ENCODE measurements at regions not wholly inside any gene's neighbourhood (a gene's known extent, or its start where the extent isn't known, plus 50 kb on each side); places are given as distances from the start of the nearest gene placed in this dataset.

DNA sequence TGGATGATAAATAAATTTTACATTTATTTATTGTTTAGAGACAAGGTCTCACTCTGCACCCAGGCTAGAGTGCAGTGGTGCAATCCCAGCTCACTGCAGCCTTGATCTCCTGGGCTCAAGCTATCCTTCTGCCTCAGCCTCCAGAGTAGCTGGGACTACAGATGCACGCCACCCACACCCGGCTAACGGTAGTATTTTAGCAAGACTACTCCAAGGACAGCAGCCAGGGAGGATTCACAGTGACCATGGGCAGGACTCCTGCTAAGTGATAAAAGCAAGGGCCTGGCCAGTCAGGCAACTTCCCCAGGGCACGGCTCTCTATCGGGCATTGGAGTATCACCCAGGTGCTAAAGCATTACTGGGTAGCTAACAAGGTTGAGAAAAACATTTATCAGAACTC is 55.4 kb downstream of the ARL6IP4 start:
- Mint-ChIP-seq H3K4me3 (no peak overlapping the region), H3K9me3 (no peaks in the 10 kb centered on the region), H3K27ac (no peak overlapping the region), H3K36me3 (ENCODE audit: low read depth) (no peaks in the 10 kb centered on the region), H3K27me3 (ENCODE audit: insufficient read depth, low read depth, poor library complexity) (peaks cover 3% of the 10 kb centered on the region), H3K4me1 (no peaks in the 10 kb centered on the region)
- TF ChIP-seq EZH2phosphoT487 (IDR thresholded peaks at IDR 0.05; ENCODE audit: unreplicated experiment) (no peak), CREB1 (CRISPR knock-in tag; IDR thresholded peaks at IDR 0.05; ENCODE audit: low read depth) (no peak), STAT1 (IDR thresholded peaks at IDR 0.05; ENCODE audit: unreplicated experiment) (no peak), ZNF331 (CRISPR knock-in tag; IDR thresholded peaks at IDR 0.05; ENCODE audit: low read depth) (no peak), JUNB (IDR thresholded peaks at IDR 0.05; ENCODE audit: unreplicated experiment) (no peak), POLR2AphosphoS5 (IDR thresholded peaks at IDR 0.05; ENCODE audit: low read depth) (no peak), ZNF462 (CRISPR knock-in tag; IDR thresholded peaks at IDR 0.05) (no peak), ZNF114 (CRISPR knock-in tag; IDR thresholded peaks at IDR 0.05) (no peak), NANOG (IDR thresholded peaks at IDR 0.05; ENCODE audit: borderline replicate concordance) (no peak), EZH2 (IDR thresholded peaks at IDR 0.05; ENCODE audit: low read depth, unreplicated experiment) (no peak)
- TF ChIP-seq, protein P1, sequence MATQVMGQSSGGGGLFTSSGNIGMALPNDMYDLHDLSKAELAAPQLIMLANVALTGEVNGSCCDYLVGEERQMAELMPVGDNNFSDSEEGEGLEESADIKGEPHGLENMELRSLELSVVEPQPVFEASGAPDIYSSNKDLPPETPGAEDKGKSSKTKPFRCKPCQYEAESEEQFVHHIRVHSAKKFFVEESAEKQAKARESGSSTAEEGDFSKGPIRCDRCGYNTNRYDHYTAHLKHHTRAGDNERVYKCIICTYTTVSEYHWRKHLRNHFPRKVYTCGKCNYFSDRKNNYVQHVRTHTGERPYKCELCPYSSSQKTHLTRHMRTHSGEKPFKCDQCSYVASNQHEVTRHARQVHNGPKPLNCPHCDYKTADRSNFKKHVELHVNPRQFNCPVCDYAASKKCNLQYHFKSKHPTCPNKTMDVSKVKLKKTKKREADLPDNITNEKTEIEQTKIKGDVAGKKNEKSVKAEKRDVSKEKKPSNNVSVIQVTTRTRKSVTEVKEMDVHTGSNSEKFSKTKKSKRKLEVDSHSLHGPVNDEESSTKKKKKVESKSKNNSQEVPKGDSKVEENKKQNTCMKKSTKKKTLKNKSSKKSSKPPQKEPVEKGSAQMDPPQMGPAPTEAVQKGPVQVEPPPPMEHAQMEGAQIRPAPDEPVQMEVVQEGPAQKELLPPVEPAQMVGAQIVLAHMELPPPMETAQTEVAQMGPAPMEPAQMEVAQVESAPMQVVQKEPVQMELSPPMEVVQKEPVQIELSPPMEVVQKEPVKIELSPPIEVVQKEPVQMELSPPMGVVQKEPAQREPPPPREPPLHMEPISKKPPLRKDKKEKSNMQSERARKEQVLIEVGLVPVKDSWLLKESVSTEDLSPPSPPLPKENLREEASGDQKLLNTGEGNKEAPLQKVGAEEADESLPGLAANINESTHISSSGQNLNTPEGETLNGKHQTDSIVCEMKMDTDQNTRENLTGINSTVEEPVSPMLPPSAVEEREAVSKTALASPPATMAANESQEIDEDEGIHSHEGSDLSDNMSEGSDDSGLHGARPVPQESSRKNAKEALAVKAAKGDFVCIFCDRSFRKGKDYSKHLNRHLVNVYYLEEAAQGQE (IDR thresholded peaks at IDR 0.05; ENCODE audit: unreplicated experiment) = no peak
- TF ChIP-seq, protein P2, sequence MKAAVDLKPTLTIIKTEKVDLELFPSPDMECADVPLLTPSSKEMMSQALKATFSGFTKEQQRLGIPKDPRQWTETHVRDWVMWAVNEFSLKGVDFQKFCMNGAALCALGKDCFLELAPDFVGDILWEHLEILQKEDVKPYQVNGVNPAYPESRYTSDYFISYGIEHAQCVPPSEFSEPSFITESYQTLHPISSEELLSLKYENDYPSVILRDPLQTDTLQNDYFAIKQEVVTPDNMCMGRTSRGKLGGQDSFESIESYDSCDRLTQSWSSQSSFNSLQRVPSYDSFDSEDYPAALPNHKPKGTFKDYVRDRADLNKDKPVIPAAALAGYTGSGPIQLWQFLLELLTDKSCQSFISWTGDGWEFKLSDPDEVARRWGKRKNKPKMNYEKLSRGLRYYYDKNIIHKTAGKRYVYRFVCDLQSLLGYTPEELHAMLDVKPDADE (IDR thresholded peaks at IDR 0.05) = no peak
- TF ChIP-seq, protein P3, sequence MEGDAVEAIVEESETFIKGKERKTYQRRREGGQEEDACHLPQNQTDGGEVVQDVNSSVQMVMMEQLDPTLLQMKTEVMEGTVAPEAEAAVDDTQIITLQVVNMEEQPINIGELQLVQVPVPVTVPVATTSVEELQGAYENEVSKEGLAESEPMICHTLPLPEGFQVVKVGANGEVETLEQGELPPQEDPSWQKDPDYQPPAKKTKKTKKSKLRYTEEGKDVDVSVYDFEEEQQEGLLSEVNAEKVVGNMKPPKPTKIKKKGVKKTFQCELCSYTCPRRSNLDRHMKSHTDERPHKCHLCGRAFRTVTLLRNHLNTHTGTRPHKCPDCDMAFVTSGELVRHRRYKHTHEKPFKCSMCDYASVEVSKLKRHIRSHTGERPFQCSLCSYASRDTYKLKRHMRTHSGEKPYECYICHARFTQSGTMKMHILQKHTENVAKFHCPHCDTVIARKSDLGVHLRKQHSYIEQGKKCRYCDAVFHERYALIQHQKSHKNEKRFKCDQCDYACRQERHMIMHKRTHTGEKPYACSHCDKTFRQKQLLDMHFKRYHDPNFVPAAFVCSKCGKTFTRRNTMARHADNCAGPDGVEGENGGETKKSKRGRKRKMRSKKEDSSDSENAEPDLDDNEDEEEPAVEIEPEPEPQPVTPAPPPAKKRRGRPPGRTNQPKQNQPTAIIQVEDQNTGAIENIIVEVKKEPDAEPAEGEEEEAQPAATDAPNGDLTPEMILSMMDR (conservative IDR thresholded peaks at IDR 0.05; ENCODE audit: low read depth in 2 of 2) = no peak
- no peaks in the 10 kb centered on the region for H3F3A ChIP-seq (replicated peaks; ENCODE audit: low read depth)
- no peak overlapping the region for H3K4me3 ChIP-seq
- H3K27ac ChIP-seq (ENCODE audit: low read depth) = no peak overlapping the region
- no peaks in the 10 kb centered on the region for H3K4me1 ChIP-seq (ENCODE audit: insufficient read depth)
- ATAC-seq (no peak), DNase-seq (ENCODE audit: low spot score) (no peak)
- H3K4me2 ChIP-seq = no peak overlapping the region
- H3K36me3 ChIP-seq (ENCODE audit: insufficient read depth) = no peaks in the 10 kb centered on the region
- no peaks in the 10 kb centered on the region for H3K9me2 ChIP-seq (ENCODE audit: insufficient read depth)
- H4K20me1 ChIP-seq (replicated peaks; ENCODE audit: insufficient read depth) = no peaks in the 10 kb centered on the region
- no peaks in the 10 kb centered on the region for H3K79me2 ChIP-seq (replicated peaks; ENCODE audit: insufficient read depth)
- no peaks in the 10 kb centered on the region for H3K27me3 ChIP-seq (ENCODE audit: insufficient read depth)
- no peak overlapping the region for H2AFZ ChIP-seq
